Fibroblast of skin of right quadriceps (primary cell): ENCODE measurements at regions not wholly inside any gene's neighbourhood (a gene's known extent, or its start where the extent isn't known, plus 50 kb on each side); places are given as distances from the start of the nearest gene placed in this dataset.

Source experiments
- DNase-seq: peaks from one replicate; pipeline ENCODE4 v3.0.0-alpha.2; 2013

DNA sequence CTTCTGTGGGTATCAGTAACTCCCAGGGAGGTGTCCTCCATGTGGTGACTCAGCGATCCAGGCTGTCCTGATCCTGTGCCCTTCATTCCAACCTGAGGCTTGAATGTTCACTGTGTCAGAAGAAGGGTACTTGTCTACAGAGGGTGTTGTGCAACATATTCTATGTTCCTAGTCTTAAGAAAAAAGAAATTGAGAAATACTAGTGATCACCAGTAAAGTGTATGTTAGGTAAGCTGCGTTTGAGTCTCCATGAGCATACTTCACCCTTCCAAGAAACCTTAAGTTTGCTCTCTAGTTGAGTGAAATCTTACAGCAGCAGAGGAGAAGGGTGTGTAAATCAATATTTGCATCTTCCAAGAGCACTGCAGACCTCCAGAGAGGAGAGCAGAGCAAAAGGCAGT, 122.2 kb upstream of the SLC24A5 start:
- no peak for DNase-seq

DNA sequence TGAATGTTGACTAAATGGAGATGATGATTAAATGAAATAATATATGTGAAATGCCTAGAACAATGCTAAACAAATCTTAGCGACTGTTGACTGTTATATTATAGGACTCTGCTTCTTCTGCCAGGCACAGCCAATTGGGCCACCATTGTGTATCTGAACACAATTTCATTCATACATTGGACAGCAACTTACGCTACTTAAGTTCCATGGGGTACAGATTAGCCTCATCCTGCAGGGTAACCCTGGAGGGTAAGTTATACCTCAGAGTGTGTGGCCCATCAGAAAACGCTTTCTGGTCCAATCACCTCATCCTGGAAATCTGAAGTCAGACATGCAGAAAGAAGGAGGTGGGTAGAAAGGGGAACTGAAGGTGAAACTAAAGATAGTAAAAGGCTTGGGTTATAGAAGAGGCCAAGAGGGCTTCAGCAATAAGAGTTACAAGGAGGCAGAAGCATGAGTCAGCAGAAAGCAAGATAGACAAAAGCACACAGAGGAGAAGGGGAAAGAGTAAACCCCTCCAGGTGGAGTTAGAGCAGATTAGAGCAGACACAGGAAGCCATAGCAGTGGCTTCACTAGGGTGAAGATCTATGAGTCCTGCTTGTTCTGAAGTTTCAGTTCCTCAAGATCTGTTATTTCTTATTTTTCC, 119.3 kb upstream of the SLC24A5 start:
- DNase-seq, result no peak

DNA sequence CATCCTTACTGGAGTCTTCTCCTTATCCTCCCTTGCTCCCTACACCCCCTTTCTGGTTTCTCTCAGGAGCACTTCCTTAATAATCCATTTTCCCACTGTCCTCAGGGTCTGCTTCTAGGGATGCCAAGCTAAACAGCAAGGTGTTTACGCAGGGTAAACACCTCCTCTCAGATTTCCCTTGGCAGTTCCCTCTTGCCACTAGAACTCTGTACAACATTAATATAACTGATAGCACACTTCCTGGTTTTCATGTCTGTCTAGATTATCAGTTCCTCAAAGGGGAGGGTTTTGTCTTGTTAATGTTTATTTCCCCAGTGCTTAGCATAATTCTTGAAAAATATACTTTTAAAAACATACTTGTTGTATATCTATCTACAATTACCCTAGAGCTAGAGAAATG, 118.0 kb upstream of the SLC24A5 start:
- DNase-seq, result no peak

DNA sequence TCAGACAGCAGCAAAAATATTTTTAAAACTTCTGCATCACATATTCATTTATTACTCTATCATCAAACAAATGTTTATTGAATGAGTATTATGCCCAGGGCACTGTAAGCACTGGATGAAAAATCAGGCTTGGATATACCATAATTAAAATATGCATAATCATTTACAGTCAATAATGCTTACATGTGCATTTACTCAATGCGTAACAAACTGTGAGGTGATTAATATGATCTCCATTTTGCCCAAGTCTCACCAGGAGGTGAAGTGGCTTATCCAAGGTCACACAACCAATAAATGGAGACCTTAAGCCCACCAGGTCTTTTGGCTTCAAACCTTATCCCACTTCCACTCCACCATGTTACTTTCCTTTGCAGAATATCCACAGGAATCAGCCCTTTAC, 117.3 kb upstream of the SLC24A5 start:
- no peak for DNase-seq

DNA sequence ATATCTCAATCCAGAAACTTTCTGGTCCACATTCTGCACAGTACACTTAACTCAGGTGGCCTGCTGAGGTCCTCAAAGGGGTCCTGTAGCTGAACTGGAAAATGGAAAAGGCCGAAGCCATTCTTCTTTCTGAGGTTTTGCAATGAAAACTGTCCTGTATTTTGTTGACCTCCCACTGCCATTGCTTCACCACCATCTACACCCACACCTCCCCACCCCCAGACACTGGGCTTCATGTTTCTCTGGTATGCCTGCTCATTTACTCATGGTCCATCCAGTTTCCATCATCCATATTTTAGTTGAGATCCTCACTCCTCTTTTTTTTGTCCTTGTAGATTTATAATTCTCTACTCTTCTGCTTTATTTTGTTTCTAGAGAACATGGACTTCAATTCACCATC, 115.7 kb upstream of the SLC24A5 start:
- DNase-seq, result no peak

DNA sequence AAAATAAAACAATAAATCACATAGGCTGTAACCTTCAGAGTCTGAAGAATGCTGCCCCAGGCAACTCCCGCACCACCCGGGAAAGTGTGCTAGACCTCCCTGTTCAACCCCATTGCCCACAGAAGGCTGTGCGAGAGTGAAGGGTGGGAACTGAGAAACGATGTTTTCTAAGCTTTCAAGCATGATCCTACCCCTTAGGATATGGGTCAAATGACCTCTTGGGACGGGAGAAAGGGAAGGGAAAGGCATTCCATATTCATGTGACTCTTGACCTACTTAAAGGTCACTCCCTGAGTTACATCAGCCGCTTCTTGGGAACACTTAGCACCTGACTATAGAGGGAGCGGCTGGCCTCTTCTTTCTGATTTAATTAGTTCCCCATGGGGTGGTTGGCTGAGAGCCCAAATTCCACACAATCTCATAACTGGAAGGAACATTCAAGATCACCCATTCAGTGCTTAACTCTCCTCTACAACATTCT, 114.7 kb upstream of the SLC24A5 start:
- DNase-seq, result peak; percentile 45

DNA sequence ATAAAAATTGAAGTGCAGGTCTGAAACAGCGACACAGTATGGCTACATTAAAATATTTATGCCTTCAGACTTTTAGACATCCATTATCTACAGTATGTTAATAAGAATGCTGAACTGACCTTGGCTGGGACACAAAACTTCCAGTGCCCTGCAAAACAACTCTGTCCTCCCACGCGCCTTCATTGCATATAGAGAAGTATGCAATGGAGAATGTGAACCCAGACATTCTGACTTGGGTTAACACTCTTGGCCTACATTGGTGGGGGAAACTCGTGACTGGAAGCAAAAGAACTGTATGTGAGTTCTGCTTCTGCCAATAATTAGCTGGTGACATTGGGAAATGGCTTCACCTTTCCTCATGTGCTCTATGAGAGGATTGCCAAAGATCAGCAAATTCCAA, 110.5 kb upstream of the SLC24A5 start:
- DNase-seq, result no peak

DNA sequence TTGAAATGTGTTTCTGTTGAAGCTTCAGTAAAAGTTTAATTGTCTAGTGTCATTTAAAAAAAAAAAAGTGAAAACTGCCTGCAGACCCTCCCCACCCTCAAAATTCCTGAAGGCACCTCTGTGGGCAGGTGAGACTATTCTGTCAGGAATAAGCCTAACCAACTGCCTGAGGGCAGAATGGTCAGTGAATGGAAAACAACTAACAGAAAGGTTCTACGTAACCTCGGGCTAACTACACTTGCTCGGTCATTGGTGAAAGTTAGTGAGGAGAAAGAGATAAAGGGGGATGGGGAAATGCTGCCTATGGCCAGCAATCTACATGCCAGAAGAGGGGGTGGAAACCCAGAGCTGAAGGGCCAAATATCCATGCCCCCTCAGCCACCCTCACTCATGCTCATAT, 108.6 kb upstream of the SLC24A5 start:
- no peak for DNase-seq

DNA sequence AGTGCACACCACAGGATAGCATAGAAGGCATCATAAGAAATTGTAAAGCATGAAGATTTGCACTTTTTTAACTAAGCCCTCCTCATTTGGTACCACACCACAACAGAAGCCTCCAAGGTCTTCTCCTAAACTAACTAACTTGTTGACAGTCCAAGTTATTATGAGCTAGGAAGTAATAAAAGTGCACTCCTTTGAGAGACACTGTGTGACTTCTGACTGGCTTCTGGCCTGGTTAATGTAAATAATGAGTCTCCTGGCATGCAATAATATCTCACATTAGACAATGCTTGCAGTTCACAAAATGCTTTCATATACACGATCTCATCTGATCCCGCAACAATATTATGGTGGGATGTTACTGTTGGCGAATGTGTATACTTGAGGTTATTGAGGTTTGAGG, 103.9 kb upstream of the SLC24A5 start:
- no peak for DNase-seq

DNA sequence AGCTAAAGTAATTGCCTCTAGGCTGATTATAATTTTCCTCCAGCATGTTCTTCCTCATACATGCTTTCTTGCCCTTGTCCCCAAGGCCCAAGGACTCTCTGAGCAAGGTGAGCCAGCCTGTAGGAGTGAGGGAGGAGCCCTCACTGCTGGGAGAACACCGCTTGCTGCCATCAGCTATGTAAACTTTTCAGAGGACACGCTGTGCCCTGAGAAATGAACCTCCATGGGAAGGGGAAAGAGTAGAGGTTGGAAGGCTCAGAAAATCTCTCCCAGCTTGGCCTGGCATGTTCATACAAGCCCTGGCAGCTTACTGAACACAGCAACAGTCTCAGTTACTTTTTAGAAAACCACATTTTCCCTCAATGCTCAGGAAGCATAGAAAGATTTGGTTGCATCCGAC, 103.0 kb upstream of the SLC24A5 start:
- no peak for DNase-seq

DNA sequence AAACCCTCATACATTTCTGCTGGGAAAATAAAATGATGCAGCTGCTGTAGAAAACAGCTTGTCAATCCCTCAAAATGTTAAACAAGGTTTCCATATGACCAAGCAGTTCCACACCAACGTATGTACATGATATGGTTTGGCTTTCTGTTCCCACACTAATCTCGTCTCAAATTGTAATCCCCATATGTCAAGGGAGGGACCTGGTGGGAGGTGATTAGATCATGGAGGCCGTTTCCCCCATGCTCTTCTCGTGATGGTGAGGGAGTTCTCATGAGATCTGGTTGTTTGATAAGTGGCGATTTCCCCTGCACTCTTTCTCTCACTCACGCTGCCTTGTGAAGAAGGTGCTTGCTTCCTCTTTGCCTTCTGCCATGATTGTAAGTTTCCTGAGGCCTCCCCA, 100.6 kb upstream of the SLC24A5 start:
- no peak for DNase-seq

DNA sequence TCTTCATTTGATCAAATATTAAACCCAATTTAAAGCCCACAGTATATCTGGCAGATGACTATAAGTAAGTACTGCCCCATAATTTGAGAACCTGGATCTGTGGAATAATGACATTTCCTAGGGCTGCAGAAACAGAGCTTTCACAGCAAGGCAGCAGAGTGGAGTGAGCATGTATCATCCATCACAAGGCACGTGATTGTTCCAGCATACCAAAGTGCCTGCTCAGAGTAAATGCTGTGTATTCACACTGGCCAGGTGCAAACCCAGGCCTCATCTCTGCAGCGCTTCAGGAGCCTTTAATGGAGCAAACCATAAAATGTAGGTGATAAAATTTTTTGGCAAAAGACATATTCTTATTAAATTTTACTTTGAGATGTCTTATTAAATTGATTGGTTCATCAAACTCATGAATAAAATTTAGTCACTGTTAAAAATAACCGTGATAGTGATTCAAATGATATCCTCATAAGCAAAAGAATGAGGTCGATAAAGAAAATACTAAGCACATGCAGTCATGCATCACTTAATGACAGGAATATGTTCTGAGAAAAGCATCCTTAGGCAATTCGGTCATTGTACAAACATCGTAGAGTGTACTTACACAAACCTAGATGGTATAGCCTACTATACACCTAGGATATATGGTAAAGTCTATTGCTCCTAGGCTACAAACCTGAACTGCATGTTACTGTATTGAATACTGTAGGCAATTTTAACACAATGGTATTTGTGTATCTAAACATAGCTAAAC, 99.3 kb upstream of the SLC24A5 start:
- DNase-seq, result no peak

DNA sequence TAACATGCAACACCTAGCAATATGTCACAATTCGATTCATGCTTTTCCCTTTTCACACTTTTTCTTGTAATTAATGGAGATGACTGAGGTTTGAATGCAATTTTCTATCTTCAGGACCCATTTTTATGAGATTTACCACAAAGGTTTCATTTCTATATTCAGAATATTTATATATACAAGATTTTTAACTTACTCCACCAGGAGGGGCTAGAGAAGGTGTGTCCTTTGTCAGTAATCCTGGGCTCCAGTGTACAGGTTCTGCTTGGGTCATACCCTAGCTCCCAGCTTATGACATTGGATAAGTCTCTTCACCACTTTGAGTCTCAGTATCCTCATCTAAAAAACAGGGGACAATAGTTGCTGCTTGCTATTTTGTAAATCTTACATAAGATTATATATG, 95.7 kb upstream of the SLC24A5 start:
- no peak for DNase-seq

DNA sequence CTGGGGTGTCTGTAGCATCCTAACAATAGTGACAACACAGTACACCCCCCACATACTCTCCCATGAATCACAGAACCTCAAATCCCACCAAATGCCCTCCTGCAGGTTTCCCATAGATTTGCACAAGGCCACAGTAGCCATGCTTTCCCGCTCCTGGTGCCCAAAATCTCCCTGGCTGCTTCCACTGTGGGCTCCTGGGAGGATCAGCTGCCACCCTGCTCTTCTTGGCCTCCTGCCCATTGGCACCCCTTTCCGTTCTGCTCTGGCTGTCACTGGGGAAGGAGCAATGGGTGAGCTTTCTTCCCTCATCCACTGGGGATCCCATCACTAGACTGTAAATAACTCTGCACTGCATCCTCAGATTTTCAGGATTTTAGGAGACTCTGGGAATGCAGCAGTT, 92.1 kb upstream of the SLC24A5 start:
- DNase-seq, result no peak

DNA sequence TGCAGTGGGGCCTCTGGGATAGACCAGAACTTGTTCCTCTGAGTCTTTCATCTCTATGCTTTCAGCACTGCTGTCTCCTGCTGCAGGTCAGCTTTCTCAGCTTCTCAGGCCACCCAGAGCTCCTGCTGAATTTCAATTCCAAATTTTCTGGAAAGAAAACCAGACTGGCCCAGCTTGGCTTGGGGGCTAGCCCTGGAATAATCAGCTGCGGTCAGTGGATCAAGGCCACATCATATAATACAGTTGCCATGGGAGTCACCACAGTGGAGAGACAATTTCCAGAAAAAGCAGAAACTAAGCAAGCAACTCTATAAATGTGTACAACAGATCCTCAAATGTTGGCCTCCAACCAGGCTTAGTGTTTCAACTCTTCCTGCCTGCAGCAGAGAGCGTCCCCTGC, 91.1 kb upstream of the SLC24A5 start:
- no peak for DNase-seq

DNA sequence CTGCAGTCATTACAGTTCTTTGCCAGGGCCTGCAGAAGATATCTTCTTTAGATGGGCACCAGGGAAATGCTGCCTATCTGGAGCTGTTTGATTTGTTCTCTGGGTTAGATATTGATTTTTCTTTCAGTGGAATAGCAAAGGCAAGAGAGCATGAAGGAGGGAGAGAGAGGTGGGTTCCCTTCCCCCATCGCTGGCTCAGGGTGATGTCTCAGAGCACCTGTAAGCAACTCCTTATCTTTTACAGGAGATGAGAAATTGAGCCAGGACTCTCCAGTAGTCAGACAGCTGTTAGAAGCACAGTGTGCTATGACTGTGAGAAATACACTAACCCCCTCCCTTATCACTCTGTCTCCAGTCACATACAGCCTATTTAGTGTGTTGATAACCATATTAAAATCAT, 89.3 kb upstream of the SLC24A5 start:
- no peak for DNase-seq

DNA sequence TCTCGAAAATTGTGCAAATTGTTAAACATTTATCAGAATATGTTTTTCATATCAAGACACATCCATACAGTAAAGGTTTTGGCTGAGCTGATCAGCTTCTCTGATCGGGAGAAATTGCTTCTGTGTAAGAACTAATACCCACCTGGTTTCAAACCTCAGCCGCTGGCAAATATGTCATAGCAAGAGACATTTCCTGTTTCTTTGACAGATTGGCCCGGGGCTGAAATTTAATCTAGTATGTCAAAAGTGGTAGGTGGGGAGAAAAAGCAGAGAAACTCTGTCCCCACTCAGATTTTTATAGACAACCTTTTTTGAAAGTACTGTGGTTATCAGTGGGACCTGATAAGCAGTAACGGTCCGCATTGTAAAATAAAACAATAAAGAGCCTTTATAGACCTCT, 88.8 kb upstream of the SLC24A5 start:
- no peak for DNase-seq

DNA sequence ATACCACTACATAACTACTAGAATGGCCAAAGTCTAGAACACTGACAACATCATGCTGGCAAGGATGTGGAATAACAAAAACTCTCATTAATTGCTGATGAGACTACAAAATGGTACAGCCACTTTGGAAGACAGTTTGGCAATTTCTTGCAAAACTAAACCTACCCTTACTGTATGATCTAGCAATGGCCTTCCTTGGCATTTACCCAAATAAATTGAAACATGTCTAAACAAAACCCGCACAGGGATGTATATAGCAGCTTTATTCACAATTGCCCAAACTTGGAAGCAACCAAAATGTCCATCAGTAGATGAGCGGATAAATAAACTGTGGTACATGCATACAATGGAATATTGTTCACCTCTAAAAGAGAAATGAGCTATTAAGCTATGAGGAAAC, 87.9 kb upstream of the SLC24A5 start:
- DNase-seq, result no peak

DNA sequence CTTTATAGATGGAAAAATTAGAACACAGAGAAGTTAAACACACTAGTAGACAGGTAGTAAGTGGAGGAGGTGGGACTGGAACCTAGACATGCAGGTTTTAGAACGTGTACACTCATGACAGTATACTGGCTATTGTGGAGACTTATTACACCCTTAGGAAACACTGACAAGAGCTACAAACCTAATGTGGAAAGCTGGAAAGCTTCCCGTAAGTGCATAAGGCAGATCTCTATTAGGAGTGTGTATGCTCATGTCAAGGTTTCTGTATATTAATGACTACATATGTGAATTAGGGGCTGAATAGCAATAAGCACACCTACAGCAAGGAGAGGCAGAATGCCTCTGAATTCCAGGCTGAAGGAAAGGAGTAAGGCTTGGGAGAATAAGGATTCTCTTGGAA, 82.6 kb upstream of the SLC24A5 start:
- DNase-seq, result no peak

DNA sequence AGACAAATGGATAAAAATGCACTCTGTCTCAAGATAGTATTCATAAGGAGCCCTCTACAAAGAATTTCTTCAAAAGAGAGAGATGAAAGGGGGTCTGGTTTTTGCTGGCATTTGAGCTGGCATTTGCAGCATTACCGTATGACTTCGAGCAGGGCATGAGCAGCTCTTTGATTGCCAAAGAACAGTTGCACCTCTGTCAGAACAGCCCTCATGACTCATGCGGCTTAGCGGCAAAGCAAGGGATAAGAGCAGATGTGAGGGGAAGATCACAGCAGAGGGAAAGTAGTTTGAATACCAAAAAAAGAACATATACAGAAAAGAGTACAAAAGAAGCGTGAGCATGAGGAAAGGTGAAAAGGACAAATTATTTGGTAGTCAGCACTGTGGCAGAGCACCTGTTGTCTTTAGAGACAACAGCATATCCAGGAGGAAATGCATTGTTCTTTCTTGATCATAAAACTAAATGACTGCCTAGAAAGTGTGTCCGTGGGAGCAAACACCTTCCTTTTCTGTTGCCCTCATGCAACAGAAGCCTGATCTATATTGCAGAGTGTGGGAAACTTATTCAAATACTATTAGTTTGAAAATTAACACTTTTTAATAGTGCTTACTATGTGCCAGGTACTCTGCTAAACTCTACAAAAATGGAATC, 80.5 kb upstream of the SLC24A5 start:
- peak; percentile 6 for DNase-seq

DNA sequence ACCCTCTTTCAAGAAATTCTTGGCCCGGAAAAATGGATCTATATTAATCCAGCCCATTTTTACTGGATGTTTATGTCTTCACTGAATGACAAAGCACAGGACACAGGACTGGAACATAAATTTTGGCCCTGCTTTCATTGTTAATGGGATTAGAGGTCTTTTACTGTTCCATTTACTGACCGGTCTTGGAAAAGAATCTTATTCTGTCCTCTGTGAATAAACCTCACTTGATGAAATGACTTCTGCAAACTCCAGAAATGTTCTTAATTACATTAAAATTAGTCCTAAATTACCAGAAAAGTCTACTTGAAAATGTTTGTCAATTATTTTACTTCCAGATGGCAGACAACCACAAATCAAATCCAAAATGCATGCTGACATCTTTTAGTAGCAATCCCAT, 79.3 kb upstream of the SLC24A5 start:
- DNase-seq, result no peak

DNA sequence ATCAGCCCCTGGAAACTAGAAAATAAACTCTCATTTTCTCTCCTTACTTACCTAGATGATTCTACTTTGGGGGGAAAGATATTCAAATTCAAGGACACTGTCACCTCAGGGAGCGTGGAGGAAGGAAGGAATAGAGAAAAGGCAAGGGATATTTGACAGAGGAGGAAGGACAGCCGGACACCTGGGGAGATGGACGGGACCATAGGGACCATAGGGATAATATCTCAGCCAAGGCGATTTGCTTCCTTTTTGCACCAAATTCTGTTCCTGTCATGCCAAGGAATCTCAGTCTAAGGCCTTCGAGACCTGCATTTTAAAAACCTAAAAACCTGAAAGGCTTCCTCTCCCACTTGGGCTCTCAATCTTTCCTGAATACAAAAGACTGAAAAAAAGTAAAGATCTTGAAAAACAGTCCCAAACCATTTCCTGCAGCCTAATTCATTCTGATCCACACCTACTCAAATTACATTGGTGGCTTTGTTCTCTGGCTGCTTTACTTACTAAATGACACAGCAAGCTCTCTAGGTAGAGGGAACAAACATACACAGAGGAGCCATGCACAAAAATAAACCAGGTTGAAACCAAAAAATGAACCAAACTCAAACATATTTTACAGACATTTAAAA, 73.9 kb upstream of the SLC24A5 start:
- DNase-seq, result no peak

DNA sequence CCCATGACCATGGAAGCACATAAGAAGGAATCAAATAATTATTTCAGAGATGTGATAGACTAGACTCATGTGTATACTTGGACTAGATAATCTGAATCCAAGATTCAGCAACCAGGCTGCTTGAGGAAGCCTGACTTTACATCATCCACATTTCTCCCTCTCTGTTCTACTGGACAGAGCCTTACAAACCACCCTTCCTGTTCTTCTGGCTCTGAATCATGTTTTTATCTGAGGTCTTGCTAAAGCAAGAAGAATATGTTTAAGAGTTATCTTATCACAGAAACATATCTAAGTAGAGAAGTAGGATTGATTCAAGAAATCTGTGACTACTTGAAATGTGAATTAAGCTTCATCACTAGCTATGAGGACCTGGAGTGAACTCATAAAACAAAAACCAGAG, 71.1 kb upstream of the SLC24A5 start:
- DNase-seq, result no peak

DNA sequence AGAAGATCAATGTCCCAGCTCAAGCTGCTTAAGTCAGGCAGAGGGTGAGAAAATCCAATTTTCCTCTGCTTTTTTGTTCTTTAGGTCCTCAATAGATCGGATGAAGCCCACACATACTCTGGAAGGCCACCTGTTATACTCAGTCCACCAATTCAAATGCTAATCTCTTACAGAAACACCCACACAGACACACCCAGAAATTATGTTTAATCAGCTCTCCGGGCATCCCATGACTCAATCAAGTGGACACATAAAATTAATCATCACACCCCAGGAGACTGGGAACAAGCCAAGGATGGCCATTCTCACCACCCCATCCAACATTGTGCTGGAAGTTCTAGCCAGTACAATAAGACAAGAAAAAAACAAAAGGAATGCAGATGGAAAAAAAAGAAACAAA, 67.8 kb upstream of the SLC24A5 start:
- DNase-seq, result no peak
